LHCN-M2 (cell line): ENCODE measurements at regions not wholly inside any gene's neighbourhood (a gene's known extent, or its start where the extent isn't known, plus 50 kb on each side); places are given as distances from the start of the nearest gene placed in this dataset.

Source experiments
- DNase-seq: peaks from one replicate; pipeline ENCODE4 v3.0.0-alpha.2; 2012; ENCODE audit warnings: low read depth

DNA sequence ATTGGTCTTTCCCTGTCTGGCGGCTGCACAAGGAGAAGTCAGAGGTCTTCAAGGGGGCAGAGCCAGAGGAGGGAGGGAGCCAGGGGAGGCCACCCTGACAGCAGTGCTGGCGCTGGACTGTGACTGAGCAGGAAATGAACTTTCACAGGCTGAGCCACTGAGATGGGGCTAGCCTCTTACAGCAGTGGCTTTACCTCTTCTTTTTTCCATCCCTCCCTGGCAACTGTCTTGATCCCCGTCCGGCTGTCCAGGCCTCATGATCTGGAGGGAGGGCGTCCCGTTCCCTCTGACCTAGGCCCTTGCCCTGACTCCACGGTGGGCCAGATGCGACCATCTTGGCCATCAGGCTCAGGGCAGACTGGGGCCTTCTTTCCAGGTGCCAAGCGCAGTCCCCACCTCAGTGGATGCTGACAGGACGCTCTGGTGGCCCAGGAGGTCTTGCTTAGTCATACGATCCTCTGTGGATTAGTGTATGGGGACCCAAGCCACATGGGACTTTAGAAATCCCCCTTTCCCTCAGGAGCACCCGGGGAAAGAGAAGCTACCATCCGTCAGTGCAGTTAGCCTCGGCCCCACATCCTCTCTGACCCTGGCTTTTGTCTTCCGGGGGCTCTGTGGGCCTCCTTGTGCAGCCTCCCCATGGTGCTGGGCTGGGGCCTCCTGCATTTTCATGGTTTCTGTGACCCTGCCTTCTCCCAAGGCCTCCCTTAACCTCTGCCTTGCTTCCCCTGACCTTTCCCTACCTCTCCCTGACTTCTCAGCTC lies 57.4 kb upstream of the CCDC167 start:
- DNase-seq = no peak

DNA sequence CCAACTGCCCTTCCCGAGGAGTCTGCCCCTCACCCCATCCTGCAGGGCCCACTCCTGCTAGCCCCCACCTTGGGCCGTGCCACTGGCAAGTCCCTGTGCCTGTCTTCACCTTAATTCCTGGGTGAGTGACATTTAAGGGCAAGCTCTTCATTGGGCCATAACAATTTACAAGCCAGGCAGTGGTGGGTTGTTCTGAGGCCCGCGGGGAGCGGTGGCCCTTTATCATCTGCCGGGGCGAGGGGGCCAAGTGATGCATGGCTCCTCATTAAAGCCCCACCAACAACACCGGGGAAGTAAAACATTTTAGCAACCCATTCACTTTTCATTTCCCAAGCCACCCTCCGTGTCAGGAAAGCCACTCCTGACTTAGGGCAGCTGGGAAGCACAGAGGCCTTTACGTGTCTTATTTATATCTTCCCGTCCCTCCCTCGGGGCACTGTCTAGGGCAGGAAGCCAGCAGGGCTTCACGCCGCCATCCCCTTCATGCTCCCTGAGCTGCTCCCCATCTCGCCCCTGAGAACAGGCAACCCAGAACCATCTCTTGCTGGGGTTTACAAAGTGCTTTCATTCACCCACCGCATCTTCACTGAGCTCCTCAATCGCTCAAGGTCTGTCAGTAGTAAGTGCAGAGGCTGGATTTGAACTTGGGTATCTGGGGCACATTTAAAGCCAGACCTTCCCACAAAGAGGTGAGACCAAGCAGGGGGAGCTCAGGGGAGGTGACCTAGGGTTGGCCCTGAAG lies 55.5 kb upstream of the CCDC167 start:
- DNase-seq = no peak

DNA sequence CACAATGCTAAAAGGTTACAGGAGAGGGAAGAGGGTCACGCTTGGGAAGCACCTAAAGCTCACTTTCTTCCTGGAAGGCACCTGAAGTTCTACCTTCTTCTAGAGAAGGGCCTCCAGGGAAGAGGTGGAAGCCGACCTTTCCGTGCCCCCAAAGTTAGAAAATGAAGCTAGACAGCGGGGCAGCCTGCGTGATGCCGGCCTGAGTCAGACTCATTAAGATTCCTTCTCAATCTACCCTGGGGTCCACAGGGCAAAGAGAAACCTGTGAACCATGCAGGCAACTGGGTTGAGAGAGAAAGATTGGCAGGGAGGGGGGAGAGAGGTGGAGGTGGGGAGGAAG lies 54.8 kb upstream of the CCDC167 start:
- no peak for DNase-seq

DNA sequence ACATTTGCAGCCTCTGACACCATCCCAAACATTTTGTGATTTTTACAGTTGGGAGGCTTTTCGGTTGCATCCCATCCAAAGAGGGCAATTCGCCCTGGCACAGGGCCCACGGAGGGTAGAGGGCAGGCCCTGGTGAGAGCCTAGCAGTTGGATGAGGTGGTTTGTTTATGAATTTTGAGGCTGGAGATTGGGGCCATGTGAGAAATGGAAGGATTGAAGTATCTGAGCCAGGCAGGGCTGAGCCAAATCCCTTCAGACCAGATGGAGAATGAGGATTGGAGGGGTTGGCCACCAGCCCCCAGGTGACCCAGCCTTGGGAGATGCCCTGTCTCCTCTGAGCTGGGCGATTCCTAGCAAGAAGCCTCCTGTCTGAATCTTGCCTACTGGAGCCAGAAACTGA lies 52.6 kb upstream of the CCDC167 start:
- DNase-seq = no peak

DNA sequence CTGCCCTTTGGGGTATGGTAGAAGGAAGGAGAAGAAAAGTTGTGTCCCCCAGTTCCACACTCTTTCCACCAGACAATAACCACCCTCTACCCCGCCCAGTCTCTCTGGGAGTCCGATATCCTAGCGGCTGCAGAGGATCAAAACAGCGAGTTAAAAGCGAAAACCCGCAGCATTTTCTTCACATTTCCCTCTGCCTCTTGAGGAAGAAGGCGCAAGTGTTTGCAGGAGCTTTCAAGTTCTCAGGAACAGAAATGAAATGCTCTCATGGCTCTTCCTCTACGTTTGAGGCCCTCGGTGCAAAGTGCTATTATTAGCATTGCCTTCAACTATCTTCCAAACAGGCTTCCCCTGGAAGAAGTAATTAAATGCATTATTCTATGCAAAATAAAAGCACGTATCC lies 52.2 kb upstream of the CCDC167 start:
- no peak for DNase-seq

DNA sequence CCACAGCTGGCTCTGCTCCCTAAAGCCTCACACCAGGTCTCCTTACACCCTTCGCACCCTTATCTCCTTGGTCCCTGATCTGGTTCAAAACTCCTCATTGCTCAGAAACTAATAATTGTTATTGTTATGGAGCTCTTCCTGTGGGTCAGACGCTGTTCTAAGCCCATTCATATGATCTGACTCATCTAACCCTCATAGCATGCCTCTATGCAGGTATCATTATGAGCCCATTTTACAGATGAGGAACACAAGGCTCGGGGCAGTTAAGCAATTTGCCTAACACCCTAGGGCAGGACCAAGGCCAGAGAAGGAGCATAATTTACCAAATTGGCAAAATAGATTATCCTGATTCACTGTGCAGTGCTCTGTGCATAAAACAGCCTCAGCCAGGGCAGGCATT lies 51.8 kb upstream of the CCDC167 start:
- DNase-seq = no peak

DNA sequence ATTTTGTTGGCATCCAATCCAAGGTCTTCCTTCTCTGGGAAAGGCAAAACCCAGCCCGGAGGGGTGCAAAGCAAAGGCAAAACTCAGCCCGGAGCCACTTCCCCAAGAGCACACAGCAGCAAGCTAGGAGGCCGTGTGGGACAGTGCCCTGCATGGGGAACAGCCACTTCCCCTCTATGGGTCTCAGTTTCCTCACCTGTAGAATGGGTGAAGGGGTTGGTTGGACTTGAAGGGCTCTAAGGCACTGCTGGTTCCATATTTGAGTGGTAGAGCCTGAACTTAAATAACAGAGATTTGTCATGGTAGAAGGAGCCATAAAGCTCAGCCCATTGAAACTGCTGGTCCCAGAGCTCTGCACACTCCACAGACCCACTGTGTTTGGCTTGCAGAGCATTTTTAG lies 51.3 kb upstream of the CCDC167 start:
- no peak for DNase-seq

DNA sequence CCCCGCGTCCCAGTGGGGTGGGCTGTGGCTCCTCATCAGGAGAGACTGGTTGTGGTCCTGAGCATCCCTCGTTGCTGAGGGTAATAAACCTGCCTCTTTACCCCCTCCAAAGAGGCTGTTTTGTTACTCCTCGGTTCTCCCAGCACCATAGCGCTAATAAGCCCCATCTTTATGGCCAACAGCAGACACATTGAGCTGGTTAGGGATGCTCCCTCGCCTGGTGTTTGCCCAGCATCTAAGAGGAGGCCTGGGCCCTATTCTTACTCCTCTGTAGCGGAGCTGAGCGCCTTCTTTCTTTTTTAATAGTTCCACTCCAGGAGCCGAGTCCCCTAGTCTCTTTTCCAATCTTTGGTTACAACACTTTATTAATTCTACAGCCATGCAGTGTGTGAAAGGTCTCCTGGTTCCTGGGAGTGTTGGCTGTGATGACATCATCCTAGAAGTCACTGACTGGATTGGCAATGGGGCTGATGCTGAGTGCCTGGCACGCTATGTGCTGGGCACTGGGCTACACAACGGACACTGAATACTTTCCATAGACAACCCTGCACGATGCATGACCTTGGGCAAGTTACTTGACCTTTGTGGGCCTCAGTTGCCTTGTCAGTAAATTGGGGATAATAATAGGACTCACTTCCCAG lies 50.6 kb upstream of the CCDC167 start:
- DNase-seq = peak; percentile 49

DNA sequence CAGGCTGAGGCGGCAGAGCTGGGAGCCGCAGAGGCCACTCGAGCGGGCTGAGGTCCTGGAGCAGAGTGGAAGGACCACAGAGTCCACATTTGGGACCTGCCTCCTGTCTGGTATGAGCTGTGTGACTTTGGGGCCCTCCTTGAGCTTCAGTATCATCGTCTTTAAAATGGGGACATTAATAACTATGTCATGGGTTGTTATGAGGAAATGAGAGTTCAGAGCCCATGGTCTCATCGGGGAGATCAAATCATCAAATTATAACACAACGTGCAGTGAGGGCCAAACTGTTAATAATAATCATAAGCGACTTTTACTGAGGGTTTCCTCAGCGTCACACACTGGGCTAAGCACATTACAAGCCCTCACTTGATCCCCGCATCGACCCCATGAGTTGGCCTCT lies 49.9 kb upstream of the CCDC167 start:
- no peak for DNase-seq
